ENCODE measurements at regions not wholly inside any gene's neighbourhood (a gene's known extent, or its start where the extent isn't known, plus 50 kb on each side); places are given as distances from the start of the nearest gene placed in this dataset.

- BruUV-seq (replicated peaks): no TSS peak
- Histone ChIP-seq H3K9me3 (ENCODE audit: control insufficient read depth, insufficient read depth, low read depth, low read length) (no peaks in the 10 kb centered on the region), H3K4me3 (ENCODE audit: low read depth in 2 of 2, low read length in 2 of 2) (no peak overlapping the region), H3K36me3 (ENCODE audit: control insufficient read depth, insufficient read depth, low read length) (no peaks in the 10 kb centered on the region), H3K27ac (ENCODE audit: low read length) (no peak overlapping the region), H3K4me1 (ENCODE audit: control insufficient read depth, insufficient read depth, low read length) (no peaks in the 10 kb centered on the region), H3K27me3 (ENCODE audit: control insufficient read depth, insufficient read depth, low read length) (no peaks in the 10 kb centered on the region)
- no peak for TF ChIP-seq REST (IDR thresholded peaks at IDR 0.05; ENCODE audit: insufficient read depth in 1 of 2, low read depth in 2 of 2, low read length in 1 of 2)
- TF ChIP-seq CTCF (IDR thresholded peaks at IDR 0.05): no peak
- TF ChIP-seq TCF7L2 (IDR thresholded peaks at IDR 0.05; ENCODE audit: low read depth, low read length): no peak
- TF ChIP-seq SIN3A (IDR thresholded peaks at IDR 0.05; ENCODE audit: borderline replicate concordance, insufficient read depth, low read depth, low read length): no peak
- no peak for TF ChIP-seq POLR2AphosphoS5 (IDR thresholded peaks at IDR 0.05; ENCODE audit: low read depth, low read length)
- ChIA-PET CTCF (no interaction called here), POLR2A (no interaction called here)
- in situ Hi-C loops (cut with HindIII; ENCODE audit: low pct_unique_long_range_greater_than_20kb, low sequenced_read_pairs): no loop called here
- DNase-seq (ENCODE audit: low read depth, low spot score): no peak
- no peak for ATAC-seq
- intact Hi-C loops (cut with micrococcal nuclease; ENCODE audit: unreplicated experiment): no loop called here
Observed at GRCh38 chr2:153136216-153136615, 342.3 kb downstream of the RPRM start.

GRCh38 chr2:153134725-153135124 lies 343.8 kb downstream of the RPRM start:
- ChIA-PET CTCF (no interaction called here), POLR2A (no interaction called here)
- intact Hi-C loops (cut with micrococcal nuclease; ENCODE audit: unreplicated experiment) (no loop called here), in situ Hi-C loops (cut with HindIII; ENCODE audit: low pct_unique_long_range_greater_than_20kb, low sequenced_read_pairs) (no loop called here)
- no peak overlapping the region for H3K27ac ChIP-seq (ENCODE audit: low read length)
- no peaks in the 10 kb centered on the region for H3K27me3 ChIP-seq (ENCODE audit: control insufficient read depth, insufficient read depth, low read length)
- H3K4me3 ChIP-seq (ENCODE audit: low read depth in 2 of 2, low read length in 2 of 2): no peak overlapping the region
- no peak for ATAC-seq
- no peaks in the 10 kb centered on the region for H3K4me1 ChIP-seq (ENCODE audit: control insufficient read depth, insufficient read depth, low read length)
- H3K36me3 ChIP-seq (ENCODE audit: control insufficient read depth, insufficient read depth, low read length): no peaks in the 10 kb centered on the region
- BruUV-seq (replicated peaks): no TSS peak
- H3K9me3 ChIP-seq (ENCODE audit: control insufficient read depth, insufficient read depth, low read depth, low read length): no peaks in the 10 kb centered on the region
- DNase-seq (ENCODE audit: low read depth, low spot score): no peak
- TF ChIP-seq TCF7L2 (IDR thresholded peaks at IDR 0.05; ENCODE audit: low read depth, low read length) (no peak), CTCF (IDR thresholded peaks at IDR 0.05) (no peak), REST (IDR thresholded peaks at IDR 0.05; ENCODE audit: insufficient read depth in 1 of 2, low read depth in 2 of 2, low read length in 1 of 2) (no peak), SIN3A (IDR thresholded peaks at IDR 0.05; ENCODE audit: borderline replicate concordance, insufficient read depth, low read depth, low read length) (no peak), POLR2AphosphoS5 (IDR thresholded peaks at IDR 0.05; ENCODE audit: low read depth, low read length) (no peak)

Data from Panc1 (cell line).